GM18517 (cell line): ENCODE measurements at regions not wholly inside any gene's neighbourhood (a gene's known extent, or its start where the extent isn't known, plus 50 kb on each side); places are given as distances from the start of the nearest gene placed in this dataset.
A peak's percentile ranks its signal among the peaks of the same experiment; 100 is the strongest.

Experiments used
- ATAC-seq: cut with Tn5 transposase; IDR thresholded peaks from one replicate; pipeline ENCODE4 v1.9.1; 2021; ENCODE audit warnings: mild to moderate bottlenecking, moderate library complexity; ENCODE audit not compliant: unreplicated experiment

DNA sequence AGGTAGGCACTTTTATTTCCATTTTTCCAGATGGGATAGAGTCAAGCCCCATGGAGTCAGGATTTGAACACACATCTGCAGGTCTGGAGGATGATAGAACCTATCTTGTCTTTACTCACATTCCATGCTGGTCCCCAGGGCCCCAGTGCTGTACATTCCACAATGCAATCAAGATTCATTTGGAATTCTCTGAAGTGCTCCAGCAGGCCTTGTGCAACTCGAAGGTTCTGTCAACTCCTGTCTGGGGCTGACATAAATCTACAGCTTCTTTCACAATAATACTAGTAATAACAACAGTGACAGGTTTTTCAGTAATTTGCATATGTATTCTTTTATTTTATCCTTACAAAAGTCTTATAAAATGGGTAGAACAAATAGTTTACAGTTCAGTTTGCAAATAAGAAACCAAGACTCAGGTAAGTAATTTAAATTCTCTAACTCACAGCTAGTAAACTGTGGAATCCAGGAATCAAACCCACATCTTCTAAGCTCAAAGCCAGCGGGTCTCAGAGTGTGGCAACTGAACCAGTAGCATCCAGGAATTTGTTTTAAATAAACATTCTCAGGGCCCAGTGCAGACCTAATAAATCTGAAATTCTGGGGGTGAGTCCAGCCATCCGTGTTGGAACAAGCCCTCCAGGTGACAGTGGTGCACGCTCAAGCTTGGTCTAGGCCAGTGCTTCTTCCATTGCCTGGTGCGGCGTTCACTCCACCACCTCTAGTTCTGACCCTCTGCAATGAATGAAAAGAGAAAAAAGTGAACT is 137.0 kb upstream of the TNFAIP3 start:
- no peak for ATAC-seq

- no peak for ATAC-seq
Observed at GRCh38 chr6:137731600-137731959, 135.5 kb upstream of the TNFAIP3 start.

- ATAC-seq: no peak
Observed at GRCh38 chr6:137731960-137732616, 135.0 kb upstream of the TNFAIP3 start.

DNA sequence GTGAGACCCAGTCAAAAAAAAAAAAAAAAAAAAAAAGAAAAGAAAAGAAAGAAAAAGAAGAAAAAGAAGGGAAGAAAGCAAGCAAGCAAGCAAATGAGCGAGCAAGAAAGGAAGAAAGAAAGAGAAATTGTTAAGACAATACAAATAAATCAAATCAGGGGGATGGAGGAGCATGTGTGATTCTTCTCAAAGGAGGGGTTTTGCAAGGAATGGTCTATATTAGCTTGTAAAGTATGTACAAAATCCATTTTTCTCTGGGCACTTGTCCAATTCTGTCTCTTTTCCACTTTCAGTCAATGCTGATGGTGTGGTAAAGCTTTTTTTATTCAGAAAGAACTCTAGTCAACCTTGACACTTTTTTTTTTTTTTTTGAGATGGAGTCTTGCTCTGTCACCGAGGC is 133.7 kb upstream of the TNFAIP3 start:
- no peak for ATAC-seq

- ATAC-seq: no peak
Observed at GRCh38 chr6:137734005-137734874, 132.8 kb upstream of the TNFAIP3 start.

DNA sequence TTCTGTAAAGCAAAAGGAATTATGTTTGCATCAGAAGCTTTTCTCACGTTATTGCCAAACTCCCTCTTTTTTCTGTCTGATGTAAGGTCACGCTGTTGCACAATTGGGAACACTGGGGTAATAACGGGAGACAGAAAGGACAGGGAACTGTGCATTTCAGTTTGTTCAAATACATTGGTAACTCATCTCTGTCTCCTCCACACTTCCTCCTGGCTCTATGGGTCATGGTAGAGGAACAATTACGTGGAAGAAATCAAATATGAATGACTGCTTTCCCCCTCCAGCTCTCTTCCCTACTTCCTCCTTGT is 132.2 kb upstream of the TNFAIP3 start:
- no peak for ATAC-seq

- ATAC-seq: peak; percentile 79
Observed at GRCh38 chr6:137736048-137736818, 130.8 kb upstream of the TNFAIP3 start.

GRCh38 chr6:137736911-137737310 is 130.1 kb upstream of the TNFAIP3 start:
- no peak for ATAC-seq

- ATAC-seq: no peak
Observed at GRCh38 chr6:137737836-137738596, 129.0 kb upstream of the TNFAIP3 start.

GRCh38 chr6:137738931-137739504 is 128.0 kb upstream of the TNFAIP3 start:
- no peak for ATAC-seq

DNA sequence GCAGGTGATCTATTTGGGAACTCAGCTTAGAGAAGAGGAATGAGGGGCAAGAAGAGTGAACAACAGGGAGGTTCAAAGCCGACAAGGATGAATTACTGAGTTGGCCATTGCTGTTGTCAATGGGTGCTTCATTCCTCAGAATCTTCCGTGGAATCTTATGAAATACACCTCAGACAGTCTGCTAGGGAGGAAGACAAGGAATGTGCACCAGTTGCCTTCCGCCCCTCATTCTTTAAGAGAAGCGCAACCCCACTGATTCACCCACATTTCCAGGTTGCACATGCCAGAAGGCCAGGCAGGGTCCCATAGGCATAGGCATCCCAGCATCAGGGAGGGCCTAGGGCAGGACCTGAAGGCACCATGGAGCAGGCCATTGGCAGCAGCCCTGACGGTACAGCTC is 127.5 kb upstream of the TNFAIP3 start:
- no peak for ATAC-seq

GRCh38 chr6:137740091-137740755 is 126.8 kb upstream of the TNFAIP3 start:
- no peak for ATAC-seq

GRCh38 chr6:137740967-137741761 is 125.9 kb upstream of the TNFAIP3 start:
- no peak for ATAC-seq

GRCh38 chr6:137743493-137743892 is 123.6 kb upstream of the TNFAIP3 start:
- no peak for ATAC-seq

DNA sequence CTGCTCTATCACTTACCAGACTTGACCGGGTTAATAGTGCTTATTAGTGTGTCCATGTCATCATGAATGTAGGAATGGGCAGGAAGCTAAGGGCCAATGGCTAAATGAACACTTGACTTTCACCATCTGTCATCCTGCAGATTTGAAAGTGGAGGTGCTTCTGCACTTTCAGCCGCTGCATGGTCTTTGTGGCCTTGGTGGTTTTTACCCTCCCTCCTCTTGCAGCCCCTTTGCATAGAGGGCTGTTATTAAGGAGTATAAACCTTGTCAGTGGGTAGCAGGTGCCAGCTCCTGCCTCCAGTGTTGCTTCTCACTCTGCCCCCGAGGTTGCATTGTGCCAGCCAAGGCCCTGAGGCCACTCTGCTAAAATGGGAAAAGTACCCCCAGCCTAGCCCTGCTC is 122.2 kb upstream of the TNFAIP3 start:
- ATAC-seq: peak; percentile 79

- no peak for ATAC-seq
Observed at GRCh38 chr6:137745321-137745720, 121.7 kb upstream of the TNFAIP3 start.

DNA sequence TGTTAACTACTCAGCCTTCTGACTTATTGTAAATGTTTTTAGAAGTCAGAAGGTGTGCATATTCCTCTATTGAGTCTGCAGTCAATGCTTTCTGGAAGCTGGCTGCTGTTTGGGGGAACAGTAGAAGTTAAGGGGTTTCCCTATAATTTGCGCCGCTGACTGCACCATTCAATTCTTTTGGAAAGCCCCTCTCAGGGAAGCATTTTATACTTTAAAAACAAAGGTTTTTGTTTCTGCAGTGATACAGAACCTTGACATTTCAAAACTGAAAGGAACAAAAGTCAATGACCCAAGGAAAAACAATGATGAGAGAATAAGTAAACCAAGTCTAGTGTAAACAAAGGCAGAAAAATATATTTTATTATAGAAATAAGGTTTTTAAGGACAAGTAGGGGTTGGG is 120.8 kb upstream of the TNFAIP3 start:
- peak; percentile 42 for ATAC-seq

DNA sequence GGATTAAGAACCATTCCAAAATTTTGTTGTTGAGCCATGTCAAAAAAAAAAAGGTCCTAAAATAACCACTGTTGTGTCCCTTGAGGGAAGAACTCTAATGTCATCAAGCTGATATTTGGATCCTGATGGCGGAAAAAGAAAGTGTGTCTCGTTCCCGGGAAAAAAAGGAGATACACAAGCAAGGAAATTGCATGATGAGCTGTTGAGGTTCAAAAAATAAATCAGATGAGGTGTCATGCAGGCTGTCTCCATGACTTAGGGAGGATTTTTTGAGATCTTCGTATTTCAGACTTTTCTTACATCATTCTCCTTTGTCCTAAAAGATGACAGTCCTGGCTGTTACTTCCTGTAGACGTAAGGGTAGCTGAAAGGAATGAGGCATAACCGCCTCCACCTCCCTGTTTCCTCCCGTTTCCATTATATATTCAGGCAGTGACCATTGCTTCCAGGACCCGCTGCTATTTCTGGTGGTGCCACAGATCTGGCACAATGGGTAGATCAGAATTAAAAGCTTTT is 117.3 kb upstream of the TNFAIP3 start:
- no peak for ATAC-seq
